Daoy (cell line): ENCODE measurements at regions not wholly inside any gene's neighbourhood (a gene's known extent, or its start where the extent isn't known, plus 50 kb on each side); places are given as distances from the start of the nearest gene placed in this dataset.
"Not testable (repeated sequence)": the region's sequence is repeated elsewhere in the genome, so short reads cannot be mapped to it uniquely, and the experiment has no call there.

Experiments
- DNase-seq: peaks from one replicate; pipeline ENCODE4 v3.0.0-alpha.2; 2015; ENCODE audit warnings: low read depth

- no peak for DNase-seq
These were observed 1053.1 kb downstream of the DIPK2A start for GRCh38 chr3:145024700-145025099.

- not testable (repeated sequence) for DNase-seq
These were observed 1055.6 kb downstream of the DIPK2A start for GRCh38 chr3:145027186-145027585.

GRCh38 chr3:145032791-145033190 is 1061.2 kb downstream of the DIPK2A start:
- no peak for DNase-seq

- no peak for DNase-seq
These were observed 1064.1 kb downstream of the DIPK2A start for GRCh38 chr3:145035682-145036081.

- not testable (repeated sequence) for DNase-seq
These were observed 1082.4 kb downstream of the DIPK2A start for GRCh38 chr3:145054055-145054454.

- no peak for DNase-seq
These were observed 1083.9 kb downstream of the DIPK2A start for GRCh38 chr3:145055375-145056076.

- DNase-seq: no peak
These were observed 1086.9 kb downstream of the DIPK2A start for GRCh38 chr3:145058483-145058882.

GRCh38 chr3:145063616-145064015 is 1092.0 kb downstream of the DIPK2A start:
- no peak for DNase-seq

- no peak for DNase-seq
These were observed 1090.2 kb downstream of the PLOD2 start for GRCh38 chr3:145070795-145071194.

- DNase-seq: no peak
These were observed 1081.5 kb downstream of the PLOD2 start for GRCh38 chr3:145079436-145079835.

GRCh38 chr3:145087038-145087437 is 1073.9 kb downstream of the PLOD2 start:
- no peak for DNase-seq

- DNase-seq: no peak
These were observed 1072.1 kb downstream of the PLOD2 start for GRCh38 chr3:145088917-145089316.

- DNase-seq: no peak
These were observed 1071.6 kb downstream of the PLOD2 start for GRCh38 chr3:145089337-145089736.

GRCh38 chr3:145094355-145094941 is 1066.5 kb downstream of the PLOD2 start:
- no peak for DNase-seq

GRCh38 chr3:145111141-145111540 is 1049.8 kb downstream of the PLOD2 start:
- DNase-seq: not testable (repeated sequence)

- DNase-seq: no peak
These were observed 1044.2 kb downstream of the PLOD2 start for GRCh38 chr3:145116769-145117168.

- DNase-seq: no peak
These were observed 1042.7 kb downstream of the PLOD2 start for GRCh38 chr3:145118303-145118702.

GRCh38 chr3:145124900-145125678 is 1035.9 kb downstream of the PLOD2 start:
- DNase-seq: no peak

GRCh38 chr3:145133281-145133680 is 1027.7 kb downstream of the PLOD2 start:
- no peak for DNase-seq

GRCh38 chr3:145134738-145135137 is 1026.2 kb downstream of the PLOD2 start:
- no peak for DNase-seq

- DNase-seq: no peak
These were observed 1016.6 kb downstream of the PLOD2 start for GRCh38 chr3:145144361-145144760.

GRCh38 chr3:145145461-145145860 is 1015.5 kb downstream of the PLOD2 start:
- no peak for DNase-seq

GRCh38 chr3:145159640-145160039 is 1001.3 kb downstream of the PLOD2 start:
- DNase-seq: no peak
